GM13977 (cell line): ENCODE measurements at regions not wholly inside any gene's neighbourhood (a gene's known extent, or its start where the extent isn't known, plus 50 kb on each side); places are given as distances from the start of the nearest gene placed in this dataset.

Source experiments
- DNase-seq: peaks from one replicate; pipeline ENCODE4 v3.0.0; 2012; ENCODE audit warnings: low spot score
- CTCF ChIP-seq: IDR thresholded peaks from 2 replicates; pipeline ENCODE4 v1.5.1; 2012; ENCODE audit warnings: mild to moderate bottlenecking, control low read depth; ENCODE audit not compliant: insufficient read depth; ENCODE audit errors: extremely low read depth, missing control alignments
- in situ Hi-C: fragments of 300-500 bp; cut with MboI; formaldehyde crosslinking; loops from one replicate; pipeline ENCODE4 v1.12.0; 2022; ENCODE audit warnings: low sequenced_read_pairs, low pct_unique_long_range_greater_than_20kb, mixed read lengths, inconsistent platforms; ENCODE audit not compliant: unreplicated experiment

GRCh38 chr4:165686756-165687155 is 186.3 kb upstream of the TLL1 start:
- TF ChIP-seq CTCF, result no peak
- DNase-seq, result no peak
- in situ Hi-C loops, result no loop called here

GRCh38 chr4:165689159-165689558 is 183.9 kb upstream of the TLL1 start:
- DNase-seq, result no peak
- TF ChIP-seq CTCF, result no peak
- in situ Hi-C loops, result no loop called here

GRCh38 chr4:165692082-165692481 is 181.0 kb upstream of the TLL1 start:
- no peak for DNase-seq
- TF ChIP-seq CTCF, result no peak
- in situ Hi-C loops, result no loop called here

GRCh38 chr4:165698272-165698671 is 174.8 kb upstream of the TLL1 start:
- TF ChIP-seq CTCF, result no peak
- no peak for DNase-seq

GRCh38 chr4:165699055-165699454 is 174.0 kb upstream of the TLL1 start:
- no peak for TF ChIP-seq CTCF
- in situ Hi-C loops, result no loop called here
- DNase-seq, result no peak

More at GRCh38 chr4:165698272-165698671, 174.8 kb upstream of the TLL1 start:
- in situ Hi-C loops, result no loop called here

GRCh38 chr4:165700855-165701254 is 172.2 kb upstream of the TLL1 start:
- peak; percentile 27 for TF ChIP-seq CTCF
- in situ Hi-C loops, result no loop called here
- no peak for DNase-seq

- DNase-seq, result no peak
- no peak for TF ChIP-seq CTCF
- in situ Hi-C loops, result no loop called here
Observed at GRCh38 chr4:165707128-165707527, 165.9 kb upstream of the TLL1 start.
